ENCODE measurements at regions not wholly inside any gene's neighbourhood (a gene's known extent, or its start where the extent isn't known, plus 50 kb on each side); places are given as distances from the start of the nearest gene placed in this dataset.

DNA sequence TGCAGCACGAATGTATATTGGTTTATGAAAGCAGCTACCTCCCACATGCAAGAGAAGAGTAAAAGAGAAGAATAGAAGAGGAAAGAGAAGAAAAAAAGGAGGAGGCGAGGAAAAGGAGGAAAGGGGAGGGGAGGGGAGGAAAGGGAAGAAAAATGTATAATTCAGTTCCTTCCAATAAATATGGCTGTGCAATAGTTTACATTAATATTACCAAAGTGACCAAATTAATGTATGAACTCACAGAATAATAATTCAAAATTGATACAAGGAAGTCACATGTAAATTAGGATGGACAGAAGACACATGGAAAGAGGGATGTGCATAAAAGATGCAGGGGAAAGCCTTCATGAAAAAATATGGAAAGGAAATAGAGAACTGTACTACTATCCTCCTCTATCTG lies 172.5 kb downstream of the SLC38A4 start:
- TF ChIP-seq POLR2A (IDR thresholded peaks at IDR 0.05; ENCODE audit: low read depth, low read length) (no peak), POLR2AphosphoS5 (IDR thresholded peaks at IDR 0.05; ENCODE audit: insufficient read depth, low read depth, low read length) (no peak), EZH2 (IDR thresholded peaks at IDR 0.05; ENCODE audit: borderline replicate concordance, low read depth, low read length, severe bottlenecking) (no peak), MYC (IDR thresholded peaks at IDR 0.05; ENCODE audit: low read depth, low read length) (no peak), FOS (IDR thresholded peaks at IDR 0.05; ENCODE audit: borderline replicate concordance, insufficient read depth, low read length) (no peak), JUN (IDR thresholded peaks at IDR 0.05; ENCODE audit: borderline replicate concordance, insufficient read depth, insufficient read length, low read depth) (no peak)
- TF ChIP-seq, protein P1, sequence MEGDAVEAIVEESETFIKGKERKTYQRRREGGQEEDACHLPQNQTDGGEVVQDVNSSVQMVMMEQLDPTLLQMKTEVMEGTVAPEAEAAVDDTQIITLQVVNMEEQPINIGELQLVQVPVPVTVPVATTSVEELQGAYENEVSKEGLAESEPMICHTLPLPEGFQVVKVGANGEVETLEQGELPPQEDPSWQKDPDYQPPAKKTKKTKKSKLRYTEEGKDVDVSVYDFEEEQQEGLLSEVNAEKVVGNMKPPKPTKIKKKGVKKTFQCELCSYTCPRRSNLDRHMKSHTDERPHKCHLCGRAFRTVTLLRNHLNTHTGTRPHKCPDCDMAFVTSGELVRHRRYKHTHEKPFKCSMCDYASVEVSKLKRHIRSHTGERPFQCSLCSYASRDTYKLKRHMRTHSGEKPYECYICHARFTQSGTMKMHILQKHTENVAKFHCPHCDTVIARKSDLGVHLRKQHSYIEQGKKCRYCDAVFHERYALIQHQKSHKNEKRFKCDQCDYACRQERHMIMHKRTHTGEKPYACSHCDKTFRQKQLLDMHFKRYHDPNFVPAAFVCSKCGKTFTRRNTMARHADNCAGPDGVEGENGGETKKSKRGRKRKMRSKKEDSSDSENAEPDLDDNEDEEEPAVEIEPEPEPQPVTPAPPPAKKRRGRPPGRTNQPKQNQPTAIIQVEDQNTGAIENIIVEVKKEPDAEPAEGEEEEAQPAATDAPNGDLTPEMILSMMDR (IDR thresholded peaks at IDR 0.05; ENCODE audit: extremely low read depth in 1 of 2, insufficient read depth in 1 of 2, low read depth in 1 of 2, low read length in 2 of 2), result no peak
- TF ChIP-seq, protein P2, sequence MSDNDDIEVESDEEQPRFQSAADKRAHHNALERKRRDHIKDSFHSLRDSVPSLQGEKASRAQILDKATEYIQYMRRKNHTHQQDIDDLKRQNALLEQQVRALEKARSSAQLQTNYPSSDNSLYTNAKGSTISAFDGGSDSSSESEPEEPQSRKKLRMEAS (IDR thresholded peaks at IDR 0.05; ENCODE audit: insufficient read depth, insufficient read length), result no peak

All from endothelial cell of umbilical vein (primary cell).